HCT116 (cell line): ENCODE measurements at regions not wholly inside any gene's neighbourhood (a gene's known extent, or its start where the extent isn't known, plus 50 kb on each side); places are given as distances from the start of the nearest gene placed in this dataset.

Source experiments
- ATAC-seq: fragments of 200-7000 bp; cut with Tn5 transposase; 2 replicates; pipeline ENCODE4 v1.9.1; 2020; ENCODE audit warnings: mild to moderate bottlenecking, moderate library complexity
- BruUV-seq: library from RNA; stranded (reverse); fragments of 400-500 nt; replicated peaks from 2 replicates; lab custom pipeline; 2021; lab: Mats Ljungman, UMichigan
- CTCF ChIA-PET: fragments of 300-600 bp; sonication (Branson Sonifier 250); formaldehyde crosslinking; loops from one replicate; lab custom pipeline; 2021; ENCODE audit warnings: antibody characterized with exemption; lab: Charles Lee
- POLR2A ChIA-PET: fragments of 300-600, 350-600 bp; sonication (Branson Sonifier 250); formaldehyde crosslinking; loops from one replicate; lab custom pipeline; 2021; ENCODE audit warnings: antibody characterized with exemption; lab: Charles Lee
- RAD21 ChIA-PET, 2 experiments: fragments of 300-600 bp; sonication (Branson Sonifier 250); formaldehyde crosslinking; loops; one replicate each; lab custom pipeline; 2023; ENCODE audit warnings: low total read pairs in 2 of 2; ENCODE audit not compliant: uncharacterized antibody in 2 of 2, unreplicated experiment in 2 of 2, low non-redundant PET in 1 of 2; lab: Charles Lee
- DNase-seq: peaks from one replicate; pipeline ENCODE4 v3.0.0-alpha.2; 2010; ENCODE audit warnings: low read depth, low spot score
- H2AFZ ChIP-seq: fragments of 200-600 bp; shearing (Covaris generic), sonication (generic); 2 replicates; pipeline ENCODE4 v1.6.1; 2017; ENCODE audit warnings: low read depth, mixed run types, mixed read lengths, antibody characterized with exemption, low read length; ENCODE audit not compliant: poor library complexity, severe bottlenecking
- H3K27ac ChIP-seq: 2 replicates; pipeline ENCODE4 v1.5.1; 2012; ENCODE audit warnings: low read depth, low read length
- H3K27me3 ChIP-seq: fragments of 200-600 bp; sonication (generic); 2 replicates; pipeline ENCODE4 v1.6.1; 2016; ENCODE audit warnings: mixed run types, low read length, mixed read lengths; ENCODE audit not compliant: insufficient read depth
- H3K36me3 ChIP-seq, 2 experiments: fragments of 200-500 bp in 1 of 2; fragments of 200-600 bp in 1 of 2; sonication (Bioruptor generic) in 1 of 2; sonication (generic) in 1 of 2; 2 replicates each; pipeline versions ENCODE4 v1.5.1 to v1.6.1; 2014 to 2016; ENCODE audit warnings: low read length in 2 of 2, inconsistent platforms in 1 of 2, mixed read lengths in 1 of 2, mixed run types in 1 of 2; ENCODE audit not compliant: insufficient read depth in 2 of 2, control insufficient read depth in 1 of 2
- H3K4me1 ChIP-seq, 2 experiments: fragments of 200-600 bp in 1 of 2; sonication (generic) in 1 of 2; 2 replicates each; pipeline versions ENCODE4 v1.5.1 to v1.6.1; 2012 to 2017; ENCODE audit warnings: low read length in 2 of 2, inconsistent platforms in 1 of 2, mild to moderate bottlenecking in 1 of 2, mixed read lengths in 1 of 2, mixed run types in 1 of 2, moderate library complexity in 1 of 2; ENCODE audit not compliant: insufficient read depth in 2 of 2, control insufficient read depth in 1 of 2
- H3K4me2 ChIP-seq: fragments of 200-600 bp; sonication (generic); 2 replicates; pipeline ENCODE4 v1.6.1; 2017; ENCODE audit warnings: mixed run types, low read length, mixed read lengths
- H3K4me3 ChIP-seq, 2 experiments: fragments of 200-600 bp in 1 of 2; sonication (generic) in 1 of 2; replicated peaks in 1 of 2; 2 replicates each; pipeline ENCODE4 v1.5.1; 2011 to 2016; ENCODE audit warnings: low read length in 2 of 2, control low read depth in 1 of 2, low read depth in 1 of 2, mild to moderate bottlenecking in 1 of 2, mixed read lengths in 1 of 2, mixed run types in 1 of 2
- H3K79me2 ChIP-seq: fragments of 200-600 bp; sonication (generic); 2 replicates; pipeline ENCODE4 v1.6.1; 2017; ENCODE audit warnings: mild to moderate bottlenecking, mixed run types, low read length, moderate library complexity, mixed read lengths; ENCODE audit not compliant: insufficient read depth
- H3K9ac ChIP-seq: fragments of 200-600 bp; sonication (generic); 2 replicates; pipeline ENCODE4 v1.6.1; 2016; ENCODE audit warnings: low read length, mixed read lengths
- H3K9me2 ChIP-seq: fragments of 200-600 bp; sonication (generic), shearing (Covaris generic); 2 replicates; pipeline ENCODE4 v1.6.1; 2017; ENCODE audit warnings: mixed run types, mild to moderate bottlenecking, moderate library complexity; ENCODE audit not compliant: insufficient read depth
- H3K9me3 ChIP-seq, 2 experiments: fragments of 200-500 bp in 1 of 2; fragments of 200-600 bp in 1 of 2; sonication (Bioruptor generic) in 1 of 2; sonication (generic) in 1 of 2; 2 replicates each; pipeline ENCODE4 v1.6.1; 2014 to 2017; ENCODE audit warnings: low read length in 2 of 2, mixed read lengths in 2 of 2, inconsistent platforms in 1 of 2, low read depth in 1 of 2, mild to moderate bottlenecking in 1 of 2, mixed run types in 1 of 2, moderate library complexity in 1 of 2; ENCODE audit not compliant: control insufficient read depth in 1 of 2, insufficient read depth in 1 of 2
- H4K20me1 ChIP-seq: fragments of 200-600 bp; sonication (generic), shearing (Covaris generic); 2 replicates; pipeline ENCODE4 v1.6.1; 2017; ENCODE audit warnings: mixed run types, mild to moderate bottlenecking, moderate library complexity; ENCODE audit not compliant: insufficient read depth
- CBX3 ChIP-seq: IDR thresholded peaks from 2 replicates; pipeline ENCODE4 v1.6.1; 2012; ENCODE audit warnings: low read depth
- CTCF ChIP-seq, 3 experiments: fragments of 200-600 bp in 1 of 3; sonication (generic) in 1 of 3; IDR thresholded peaks in 2 of 3; conservative IDR thresholded peaks in 1 of 3; 2 replicates each; pipeline ENCODE4 v1.5.1; 2012 to 2017; ENCODE audit warnings: low read depth in 2 of 3, low read length in 2 of 3, antibody characterized with exemption in 1 of 3, borderline replicate concordance in 1 of 3, control low read depth in 1 of 3, mild to moderate bottlenecking in 1 of 3, mixed read lengths in 1 of 3, mixed run types in 1 of 3, moderate library complexity in 1 of 3; ENCODE audit not compliant: insufficient read depth in 1 of 3
- ELF1 ChIP-seq: IDR thresholded peaks from 2 replicates; pipeline ENCODE4 v1.6.1; 2012; ENCODE audit warnings: low read depth, borderline replicate concordance
- EZH2 ChIP-seq: fragments of 200-600 bp; sonication (generic); IDR thresholded peaks from 2 replicates; pipeline ENCODE4 v1.6.1; 2017; ENCODE audit warnings: antibody characterized with exemption, mixed run types
- EZH2phosphoT487 ChIP-seq: fragments of 200-600 bp; IDR thresholded peaks from 2 replicates; pipeline ENCODE4 v1.6.1; 2018; ENCODE audit warnings: antibody characterized with exemption, borderline replicate concordance
- JUND ChIP-seq: IDR thresholded peaks from 2 replicates; pipeline ENCODE4 v1.6.1; 2012
- POLR2A ChIP-seq: IDR thresholded peaks from 2 replicates; pipeline ENCODE4 v1.7.0; 2011; ENCODE audit warnings: borderline replicate concordance; ENCODE audit not compliant: insufficient read depth, insufficient read length; ENCODE audit errors: extremely low read depth
- POLR2AphosphoS5 ChIP-seq: IDR thresholded peaks from 2 replicates; pipeline ENCODE4 v1.6.1; 2011; ENCODE audit warnings: mild to moderate bottlenecking, low read depth, low read length, moderate library complexity
- RAD21 ChIP-seq: IDR thresholded peaks from 2 replicates; pipeline ENCODE4 v1.6.1; 2012; ENCODE audit warnings: low read depth, mild to moderate bottlenecking
- REST ChIP-seq: IDR thresholded peaks from 2 replicates; pipeline ENCODE4 v1.6.1; 2012; ENCODE audit warnings: low read depth
- SIN3A ChIP-seq: IDR thresholded peaks from 2 replicates; pipeline ENCODE4 v1.6.1; 2012; ENCODE audit warnings: low read depth
- SP1 ChIP-seq: IDR thresholded peaks from 2 replicates; pipeline ENCODE4 v1.6.1; 2012; ENCODE audit warnings: low read depth
- SRF ChIP-seq: IDR thresholded peaks from 2 replicates; pipeline ENCODE4 v1.6.1; 2012; ENCODE audit warnings: low read depth
- TCF7L2 ChIP-seq: IDR thresholded peaks from 2 replicates; pipeline ENCODE4 v1.7.0; 2011; ENCODE audit warnings: borderline replicate concordance, inconsistent platforms; ENCODE audit not compliant: insufficient read depth, insufficient read length; ENCODE audit errors: extremely low read depth
- YY1 ChIP-seq: IDR thresholded peaks from 2 replicates; pipeline ENCODE4 v1.6.1; 2011; ENCODE audit warnings: low read length, low read depth, moderate library complexity, mild to moderate bottlenecking; ENCODE audit not compliant: insufficient replicate concordance; ENCODE audit errors: extremely low read depth
- intact Hi-C: fragments of 100-400 bp; cut with micrococcal nuclease; formaldehyde crosslinking; loops from 2 replicates; pipeline ENCODE4 v1.10.0; 2022

GRCh38 chr12:53806721-53807120 is 54.9 kb upstream of the CISTR start:
- BruUV-seq: no TSS peak
- H2AFZ ChIP-seq: no peak overlapping the region
- POLR2A ChIA-PET: no interaction called here
- TF ChIP-seq JUND (no peak), SP1 (no peak), RAD21 (no peak), CTCF (IDR thresholded peaks at IDR 0.05 in 2 of 3, conservative IDR thresholded peaks at IDR 0.05 in 1 of 3; ENCODE audit: borderline replicate concordance in 1 of 3, insufficient read depth in 1 of 3, low read depth in 2 of 3, low read length in 2 of 3) (no peak), POLR2A (no peak), EZH2 (no peak), CBX3 (no peak), YY1 (no peak), SIN3A (no peak), SRF (no peak), POLR2AphosphoS5 (no peak), EZH2phosphoT487 (no peak), ELF1 (no peak), REST (no peak), TCF7L2 (no peak)
- TF ChIP-seq, all 23 proteins: peak for 0
- no peak overlapping the region for H3K4me2 ChIP-seq
- intact Hi-C loops: no loop called here
- ATAC-seq (no peak), DNase-seq (no peak)
- peaks cover 0 to 2% of the 10 kb centered on the region in 2 experiments; a peak in 1 of 4 replicates for H3K4me1 ChIP-seq
- H3K4me3 ChIP-seq: no peak overlapping the region
- CTCF ChIA-PET: no interaction called here
- H3K36me3 ChIP-seq: no peaks in the 10 kb centered on the region
- H3K79me2 ChIP-seq: no peaks in the 10 kb centered on the region
- no peak overlapping the region for H3K9ac ChIP-seq
- no peak overlapping the region for H3K27ac ChIP-seq
- no peaks in the 10 kb centered on the region for H3K9me2 ChIP-seq
- no peaks in the 10 kb centered on the region for H4K20me1 ChIP-seq
- RAD21 ChIA-PET: no interaction called here
- H3K27me3 ChIP-seq: peaks cover 6% of the 10 kb centered on the region; the same call in 1 of the 2 replicates
- no peaks in the 10 kb centered on the region for H3K9me3 ChIP-seq
